GM21423 (cell line): ENCODE measurements at regions not wholly inside any gene's neighbourhood (a gene's known extent, or its start where the extent isn't known, plus 50 kb on each side); places are given as distances from the start of the nearest gene placed in this dataset.
"Not testable (repeated sequence)": the region's sequence is repeated elsewhere in the genome, so short reads cannot be mapped to it uniquely, and the experiment has no call there.

Source experiments
- ATAC-seq: cut with Tn5 transposase; IDR thresholded peaks from one replicate; pipeline ENCODE4 v1.9.1; 2021; ENCODE audit warnings: mild to moderate bottlenecking, moderate library complexity; ENCODE audit not compliant: unreplicated experiment

GRCh38 chr7:152543799-152544198, 108.0 kb upstream of the KMT2C start:
- no peak for ATAC-seq

- no peak for ATAC-seq
Measured at GRCh38 chr7:152541892-152542291, 106.1 kb upstream of the KMT2C start.

- not testable (repeated sequence) for ATAC-seq
Measured at GRCh38 chr7:152539190-152539495, 103.3 kb upstream of the KMT2C start.

GRCh38 chr7:152538346-152539189, 102.8 kb upstream of the KMT2C start:
- not testable (repeated sequence) for ATAC-seq

GRCh38 chr7:152537639-152538038, 101.8 kb upstream of the KMT2C start:
- ATAC-seq: no peak

GRCh38 chr7:152528612-152529011, 92.8 kb upstream of the KMT2C start:
- no peak for ATAC-seq

- ATAC-seq: no peak
Measured at GRCh38 chr7:152527610-152528032, 91.8 kb upstream of the KMT2C start.

GRCh38 chr7:152523916-152524315, 88.1 kb upstream of the KMT2C start:
- ATAC-seq: no peak

- no peak for ATAC-seq
Measured at GRCh38 chr7:152522571-152523067, 86.8 kb upstream of the KMT2C start.

- no peak for ATAC-seq
Measured at GRCh38 chr7:152521420-152522337, 85.9 kb upstream of the KMT2C start.

- ATAC-seq: no peak
Measured at GRCh38 chr7:152520861-152521302, 85.1 kb upstream of the KMT2C start.

GRCh38 chr7:152519290-152519689, 83.5 kb upstream of the KMT2C start:
- ATAC-seq: no peak

GRCh38 chr7:152516216-152516615, 80.4 kb upstream of the KMT2C start:
- no peak for ATAC-seq

- ATAC-seq: not testable (repeated sequence)
Measured at GRCh38 chr7:152515266-152515950, 79.6 kb upstream of the KMT2C start.

- ATAC-seq: no peak
Measured at GRCh38 chr7:152514771-152515105, 78.9 kb upstream of the KMT2C start.

GRCh38 chr7:152513861-152514770, 78.3 kb upstream of the KMT2C start:
- no peak for ATAC-seq

- ATAC-seq: peak; percentile 48
Measured at GRCh38 chr7:152512706-152513105, 76.9 kb upstream of the KMT2C start.

GRCh38 chr7:152511736-152512135, 75.9 kb upstream of the KMT2C start:
- ATAC-seq: no peak

- no peak for ATAC-seq
Measured at GRCh38 chr7:152508701-152509100, 72.9 kb upstream of the KMT2C start.

GRCh38 chr7:152505606-152506005, 69.8 kb upstream of the KMT2C start:
- no peak for ATAC-seq
